Muscle layer of colon (tissue), 2 donors: ENCODE measurements at regions not wholly inside any gene's neighbourhood (a gene's known extent, or its start where the extent isn't known, plus 50 kb on each side); places are given as distances from the start of the nearest gene placed in this dataset.

Experiments
- H3K27ac ChIP-seq: one replicate; pipeline ENCODE4 v1.7.0; 2013; ENCODE audit warnings: low read depth, mild to moderate bottlenecking, low read length, moderate library complexity
- H3K27me3 ChIP-seq, 2 donors: one replicate each; pipeline ENCODE4 v1.7.0; 2013; ENCODE audit warnings: low read length in 2 of 2, mild to moderate bottlenecking in 2 of 2; ENCODE audit not compliant: insufficient read depth in 2 of 2, control insufficient read depth in 1 of 2
- H3K36me3 ChIP-seq: one replicate; pipeline ENCODE4 v1.7.0; 2013; ENCODE audit warnings: mild to moderate bottlenecking, low read length; ENCODE audit not compliant: insufficient read depth
- H3K4me1 ChIP-seq: one replicate; pipeline ENCODE4 v1.7.0; 2013; ENCODE audit warnings: mild to moderate bottlenecking, low read length; ENCODE audit not compliant: insufficient read depth
- H3K4me3 ChIP-seq, 2 donors: one replicate each; pipeline ENCODE4 v1.7.0; 2013; ENCODE audit warnings: low read length in 2 of 2, low read depth in 1 of 2, mild to moderate bottlenecking in 1 of 2, moderate library complexity in 1 of 2
- H3K9ac ChIP-seq: one replicate; pipeline ENCODE4 v1.7.0; 2013; ENCODE audit warnings: low read length
- H3K9me3 ChIP-seq: one replicate; pipeline ENCODE4 v1.7.0; 2013; ENCODE audit warnings: mild to moderate bottlenecking, low read length
- donor health status: abdominal sarcoma.
- donor health status: Adenocarcinoma of cecum.

- no peaks in the 10 kb centered on the region for H3K27me3 ChIP-seq
- H3K36me3 ChIP-seq = no peaks in the 10 kb centered on the region
- H3K9me3 ChIP-seq = no peaks in the 10 kb centered on the region
- H3K4me3 ChIP-seq = no peak overlapping the region
- no peaks in the 10 kb centered on the region for H3K4me1 ChIP-seq
- H3K27ac ChIP-seq = no peak overlapping the region
- no peak overlapping the region for H3K9ac ChIP-seq
Measured at GRCh38 chr16:8183176-8184099, 406.9 kb downstream of the TMEM114 start.

GRCh38 chr16:8182761-8183160 is 407.6 kb downstream of the TMEM114 start:
- Histone ChIP-seq H3K9ac (no peak overlapping the region), H3K4me1 (no peaks in the 10 kb centered on the region), H3K9me3 (no peaks in the 10 kb centered on the region), H3K4me3 (no peak overlapping the region), H3K27ac (no peak overlapping the region), H3K36me3 (no peaks in the 10 kb centered on the region), H3K27me3 (no peaks in the 10 kb centered on the region)

GRCh38 chr16:8179615-8180014 is 410.7 kb downstream of the TMEM114 start:
- Histone ChIP-seq H3K9ac (no peak overlapping the region), H3K9me3 (no peaks in the 10 kb centered on the region), H3K27ac (no peak overlapping the region), H3K4me1 (no peaks in the 10 kb centered on the region), H3K4me3 (no peak overlapping the region), H3K36me3 (no peaks in the 10 kb centered on the region), H3K27me3 (peaks cover 0 to 4% of the 10 kb centered on the region in 2 donors)

GRCh38 chr16:8178271-8178670 is 412.0 kb downstream of the TMEM114 start:
- peaks cover 0 to 4% of the 10 kb centered on the region in 2 donors for H3K27me3 ChIP-seq
- H3K27ac ChIP-seq = no peak overlapping the region
- H3K36me3 ChIP-seq = no peaks in the 10 kb centered on the region
- H3K4me1 ChIP-seq = no peaks in the 10 kb centered on the region
- H3K9me3 ChIP-seq = no peaks in the 10 kb centered on the region
- H3K9ac ChIP-seq = no peak overlapping the region
- H3K4me3 ChIP-seq = no peak overlapping the region

GRCh38 chr16:8175411-8175810 is 414.9 kb downstream of the TMEM114 start:
- no peak overlapping the region for H3K9ac ChIP-seq
- no peaks in the 10 kb centered on the region for H3K36me3 ChIP-seq
- H3K27ac ChIP-seq = no peak overlapping the region
- peaks cover 0 to 4% of the 10 kb centered on the region in 2 donors for H3K27me3 ChIP-seq
- no peaks in the 10 kb centered on the region for H3K4me1 ChIP-seq
- H3K4me3 ChIP-seq = no peak overlapping the region
- H3K9me3 ChIP-seq = no peaks in the 10 kb centered on the region

GRCh38 chr16:8173111-8173644 is 417.1 kb downstream of the TMEM114 start:
- no peaks in the 10 kb centered on the region for H3K9me3 ChIP-seq
- peaks cover 0 to 4% of the 10 kb centered on the region in 2 donors for H3K27me3 ChIP-seq
- H3K9ac ChIP-seq = no peak overlapping the region
- no peaks in the 10 kb centered on the region for H3K36me3 ChIP-seq
- H3K4me1 ChIP-seq = no peaks in the 10 kb centered on the region
- H3K27ac ChIP-seq = no peak overlapping the region
- no peak overlapping the region for H3K4me3 ChIP-seq

- Histone ChIP-seq H3K27me3 (peaks cover 0 to 4% of the 10 kb centered on the region in 2 donors), H3K9ac (no peak overlapping the region), H3K36me3 (no peaks in the 10 kb centered on the region), H3K4me1 (no peaks in the 10 kb centered on the region), H3K9me3 (no peaks in the 10 kb centered on the region), H3K27ac (no peak overlapping the region), H3K4me3 (no peak overlapping the region)
Measured at GRCh38 chr16:8172551-8172950, 417.8 kb downstream of the TMEM114 start.

- no peaks in the 10 kb centered on the region for H3K36me3 ChIP-seq
- no peaks in the 10 kb centered on the region for H3K27me3 ChIP-seq
- H3K9ac ChIP-seq = no peak overlapping the region
- H3K9me3 ChIP-seq = no peaks in the 10 kb centered on the region
- no peak overlapping the region for H3K27ac ChIP-seq
- no peak overlapping the region for H3K4me3 ChIP-seq
- no peaks in the 10 kb centered on the region for H3K4me1 ChIP-seq
Measured at GRCh38 chr16:8168016-8168415, 422.3 kb downstream of the TMEM114 start.

- Histone ChIP-seq H3K27ac (no peak overlapping the region), H3K4me1 (no peaks in the 10 kb centered on the region), H3K27me3 (no peaks in the 10 kb centered on the region), H3K4me3 (no peak overlapping the region), H3K9me3 (no peaks in the 10 kb centered on the region), H3K36me3 (no peaks in the 10 kb centered on the region), H3K9ac (no peak overlapping the region)
Measured at GRCh38 chr16:8167436-8167835, 422.9 kb downstream of the TMEM114 start.

- H3K36me3 ChIP-seq = no peaks in the 10 kb centered on the region
Measured at GRCh38 chr16:8158051-8158450, 432.3 kb downstream of the TMEM114 start.

GRCh38 chr16:8155275-8155674 is 435.0 kb downstream of the TMEM114 start:
- Histone ChIP-seq H3K36me3 (no peaks in the 10 kb centered on the region), H3K4me3 (no peak overlapping the region), H3K27ac (no peak overlapping the region), H3K9ac (no peak overlapping the region), H3K4me1 (no peaks in the 10 kb centered on the region), H3K27me3 (no peaks in the 10 kb centered on the region), H3K9me3 (no peaks in the 10 kb centered on the region)

More at GRCh38 chr16:8158051-8158450, 432.3 kb downstream of the TMEM114 start:
- Histone ChIP-seq H3K27me3 (no peaks in the 10 kb centered on the region), H3K4me3 (no peak overlapping the region), H3K9ac (no peak overlapping the region), H3K9me3 (no peaks in the 10 kb centered on the region), H3K27ac (no peak overlapping the region), H3K4me1 (no peaks in the 10 kb centered on the region)
